ENCODE measurements at regions not wholly inside any gene's neighbourhood (a gene's known extent, or its start where the extent isn't known, plus 50 kb on each side); places are given as distances from the start of the nearest gene placed in this dataset.
"Not testable (repeated sequence)": the region's sequence is repeated elsewhere in the genome, so short reads cannot be mapped to it uniquely, and the experiment has no call there.

DNA sequence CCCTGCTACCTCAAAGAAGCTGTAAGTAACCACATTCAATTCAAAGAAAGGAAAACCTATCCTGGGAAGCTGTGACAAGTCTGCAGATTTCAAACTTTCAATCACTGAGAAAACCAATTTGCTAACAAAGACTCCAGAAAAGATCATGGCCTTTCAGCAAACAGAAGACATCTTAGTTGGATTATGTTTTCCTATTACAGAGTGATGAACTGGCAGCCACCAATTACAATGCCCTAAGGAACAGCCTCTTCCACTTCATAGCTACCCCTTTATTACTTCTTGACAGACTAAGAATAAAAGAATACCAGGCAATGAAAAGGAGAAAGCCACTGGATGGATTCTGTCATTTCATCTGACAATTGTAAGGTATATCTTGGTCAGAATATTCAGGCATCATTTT is 128.2 kb upstream of the RASEF start:
- no peak for DNase-seq

GRCh38 chr9:83189026-83189425 is 126.1 kb upstream of the RASEF start:
- not testable (repeated sequence) for DNase-seq

DNA sequence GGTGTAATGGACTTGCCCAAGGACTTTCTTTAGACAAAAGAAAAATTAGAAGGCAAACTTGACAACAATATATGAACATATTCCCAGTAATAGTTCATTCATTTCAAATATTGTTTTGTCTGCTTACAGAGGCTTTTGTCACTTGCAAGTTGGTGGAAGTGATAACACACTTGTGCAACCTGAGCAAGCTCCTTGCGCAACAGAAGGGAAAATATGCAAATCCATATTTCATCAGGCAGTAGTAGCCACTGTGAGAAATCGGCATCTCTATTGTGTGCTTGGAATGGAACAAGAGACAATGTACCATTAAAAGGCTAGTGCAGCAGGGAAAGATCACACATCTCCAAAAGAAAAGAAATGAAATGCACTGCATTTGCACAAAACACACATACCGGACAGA is 125.3 kb upstream of the RASEF start:
- DNase-seq: no peak

DNA sequence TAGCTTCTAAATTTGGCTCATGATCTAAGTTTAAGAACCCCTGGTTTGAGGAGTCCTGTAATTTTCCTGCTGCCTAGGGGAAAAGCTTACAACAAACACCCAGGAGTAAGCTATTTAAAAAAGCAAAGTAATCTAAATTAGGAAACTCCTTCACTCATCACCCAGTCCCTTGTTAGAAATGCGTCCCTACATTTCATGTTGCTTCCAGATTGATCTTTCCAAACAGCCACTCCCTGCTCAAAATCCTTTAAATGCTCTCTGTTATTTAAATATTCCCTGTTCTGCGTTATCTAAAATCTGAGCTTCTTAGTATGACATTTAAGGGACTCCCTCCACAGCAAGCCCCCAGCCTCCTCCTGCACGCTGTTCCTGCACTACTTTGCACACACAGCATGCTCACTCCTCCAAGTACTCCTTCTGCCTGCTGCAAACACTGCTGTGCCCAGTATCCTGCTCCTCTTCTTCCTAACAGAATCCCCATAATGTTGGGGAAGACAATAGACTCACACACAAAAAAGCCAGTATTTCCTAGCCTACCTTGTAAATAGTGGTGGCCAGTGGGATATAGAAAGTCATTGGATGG is 123.3 kb upstream of the RASEF start:
- no peak for DNase-seq

DNA sequence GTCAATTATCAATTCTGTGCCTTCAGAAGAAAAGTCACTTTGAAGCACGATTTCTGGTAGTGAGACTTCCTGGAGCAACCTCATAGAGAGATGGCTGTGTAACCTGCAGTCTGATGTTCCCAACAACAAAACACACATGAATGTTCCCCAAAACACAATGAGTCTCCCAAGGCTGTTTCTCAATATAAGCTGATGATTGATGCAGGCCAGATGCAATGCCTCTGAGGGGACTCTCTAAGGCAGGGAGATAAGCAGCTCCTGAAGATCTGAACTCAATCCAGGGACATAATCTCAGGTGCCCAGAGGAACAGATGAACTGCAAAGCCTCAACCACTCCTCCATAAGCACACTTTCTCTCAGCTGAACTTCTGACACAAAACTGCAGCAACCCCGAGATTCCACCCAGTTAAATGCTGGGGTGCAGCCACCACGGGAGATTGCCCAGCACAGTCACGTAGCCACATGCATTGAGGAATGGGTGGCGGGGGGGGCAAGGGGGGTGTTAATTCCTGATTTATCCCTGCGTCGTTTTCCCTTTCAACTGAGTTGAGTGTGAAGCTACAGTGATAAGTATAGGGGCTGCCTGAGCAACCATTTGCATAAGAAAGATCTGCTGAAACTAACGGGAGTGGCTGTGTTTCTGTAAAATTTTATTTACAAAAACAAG is 122.7 kb upstream of the RASEF start:
- DNase-seq: no peak

- DNase-seq: no peak
Observed at GRCh38 chr9:83183621-83184020, 120.7 kb upstream of the RASEF start.

GRCh38 chr9:83182071-83182470 is 119.1 kb upstream of the RASEF start:
- no peak for DNase-seq

DNA sequence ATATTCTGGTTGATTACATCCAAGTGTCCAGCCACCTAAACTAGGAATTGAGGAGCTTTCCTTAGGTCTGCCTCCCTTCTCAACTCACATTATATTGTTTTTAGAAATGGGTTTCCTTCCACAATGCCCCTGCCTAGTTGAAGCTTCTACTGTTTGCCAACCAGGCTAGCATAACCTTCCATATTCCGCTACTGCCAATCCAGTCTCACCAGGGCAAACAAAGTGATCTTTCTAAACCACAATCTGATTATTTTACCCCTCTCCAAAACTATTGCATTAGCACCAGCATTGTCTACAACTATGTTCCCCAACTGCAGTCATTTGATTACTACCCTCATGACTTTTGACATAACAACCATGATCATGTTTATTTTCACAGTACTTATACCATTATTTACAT is 115.8 kb upstream of the RASEF start:
- DNase-seq: no peak

DNA sequence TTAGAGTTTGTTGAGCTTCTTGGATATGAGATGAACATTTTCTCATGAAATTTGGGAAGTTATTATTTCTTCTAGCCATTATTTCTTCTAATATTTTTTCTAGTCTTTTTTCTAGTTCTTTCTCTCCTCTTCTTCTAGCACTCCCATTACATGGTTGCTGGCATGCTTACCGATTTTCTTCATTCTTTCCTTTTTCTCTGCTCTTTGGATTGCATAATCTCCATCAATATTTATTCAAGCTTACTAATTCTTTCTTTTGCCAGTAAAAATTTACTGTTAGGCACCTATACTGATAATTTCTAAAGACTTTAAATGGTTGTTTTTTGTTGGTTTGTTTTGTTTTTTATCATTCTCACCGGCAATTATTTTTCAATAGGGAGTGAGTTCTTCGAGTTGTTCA is 114.8 kb upstream of the RASEF start:
- no peak for DNase-seq

- no peak for DNase-seq
Observed at GRCh38 chr9:83167126-83167525, 104.2 kb upstream of the RASEF start.

DNA sequence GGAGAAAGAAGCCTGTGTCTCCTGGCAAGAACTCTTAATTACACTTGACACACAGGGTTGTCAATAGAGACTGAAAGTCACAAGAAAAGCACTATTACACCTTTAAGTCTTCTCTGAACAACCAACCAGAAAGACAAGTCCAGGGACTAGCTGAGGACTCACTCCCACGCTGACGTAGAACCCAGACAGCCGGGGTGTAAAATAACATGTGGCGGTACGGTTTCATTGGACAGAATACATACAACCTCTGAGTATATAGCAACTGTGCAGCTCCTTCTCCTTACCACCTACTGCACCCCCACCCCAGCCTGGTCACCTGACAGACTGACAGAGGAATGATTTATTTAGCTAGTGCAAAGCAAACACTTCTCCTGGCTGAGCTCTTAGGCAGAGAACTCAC is 103.4 kb upstream of the RASEF start:
- peak; percentile 57 for DNase-seq

GRCh38 chr9:83155733-83156132 is 92.8 kb upstream of the RASEF start:
- DNase-seq: no peak

- DNase-seq: no peak
Observed at GRCh38 chr9:83154821-83155220, 91.9 kb upstream of the RASEF start.

GRCh38 chr9:83154087-83154736 is 91.3 kb upstream of the RASEF start:
- DNase-seq: no peak

GRCh38 chr9:83153030-83153429 is 90.1 kb upstream of the RASEF start:
- no peak for DNase-seq

DNA sequence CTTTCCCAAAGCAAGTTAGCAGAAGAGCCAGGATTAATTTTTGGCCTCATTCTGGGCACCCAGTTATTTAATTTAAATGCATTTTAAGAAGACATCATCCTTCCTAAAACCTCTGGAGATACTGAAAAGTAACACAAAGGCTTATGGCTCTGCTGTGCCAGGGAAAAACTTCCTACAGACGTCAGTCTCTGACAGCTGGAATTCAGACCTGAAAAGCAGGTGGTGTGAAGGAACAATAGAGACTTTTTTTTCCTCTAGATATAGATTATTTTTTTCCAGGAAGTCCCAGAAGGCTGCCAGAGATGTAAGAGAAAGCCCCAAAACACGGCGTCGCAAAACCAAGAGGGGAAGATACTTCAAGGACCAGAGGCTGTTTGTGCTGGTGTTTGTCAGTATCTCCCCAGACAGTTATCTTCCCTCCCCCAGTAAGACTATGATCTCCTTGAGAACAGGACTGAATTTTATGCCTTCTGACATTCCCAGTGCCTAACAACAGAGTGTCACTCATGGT is 88.7 kb upstream of the RASEF start:
- no peak for DNase-seq

GRCh38 chr9:83147315-83148149 is 84.6 kb upstream of the RASEF start:
- DNase-seq: no peak

DNA sequence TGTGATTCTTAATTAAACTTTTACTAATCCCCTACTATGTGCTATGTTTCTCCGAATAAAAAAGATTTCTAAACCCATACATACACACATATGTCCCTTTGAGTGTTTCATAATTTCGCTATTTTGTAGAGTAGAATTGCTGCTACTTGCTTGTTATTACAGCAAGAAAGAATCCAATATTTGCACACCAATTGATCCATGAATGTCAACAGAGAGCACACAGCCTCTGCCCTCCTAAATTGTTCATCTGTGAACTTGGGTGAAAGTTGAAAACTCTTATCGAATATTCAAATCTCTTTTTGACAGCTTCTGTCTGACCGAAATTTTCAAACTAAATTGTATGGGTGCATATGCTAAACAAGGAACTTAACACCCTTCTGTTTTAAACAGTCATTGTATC is 83.4 kb upstream of the RASEF start:
- DNase-seq: no peak

GRCh38 chr9:83144492-83144891 is 81.5 kb upstream of the RASEF start:
- DNase-seq: no peak

- no peak for DNase-seq
Observed at GRCh38 chr9:83142389-83142788, 79.4 kb upstream of the RASEF start.

DNA sequence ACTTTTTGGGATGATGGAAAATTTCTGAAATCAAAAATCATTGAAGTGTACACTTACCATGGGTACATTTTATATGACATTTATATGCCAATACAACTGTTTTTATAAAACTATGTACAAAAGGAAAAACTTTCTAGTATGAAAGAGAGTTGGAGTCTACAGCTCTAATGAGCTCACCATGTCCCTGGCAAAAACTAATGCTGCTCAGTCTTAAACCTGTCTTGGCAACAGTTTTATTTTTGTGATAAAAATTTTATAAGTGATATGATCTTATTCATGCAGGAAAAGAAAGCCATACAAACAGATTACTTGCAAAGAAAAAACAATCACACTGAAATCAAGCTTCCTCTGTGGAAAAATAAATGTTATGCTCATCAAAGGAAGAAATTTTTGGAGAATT is 78.9 kb upstream of the RASEF start:
- no peak for DNase-seq

DNA sequence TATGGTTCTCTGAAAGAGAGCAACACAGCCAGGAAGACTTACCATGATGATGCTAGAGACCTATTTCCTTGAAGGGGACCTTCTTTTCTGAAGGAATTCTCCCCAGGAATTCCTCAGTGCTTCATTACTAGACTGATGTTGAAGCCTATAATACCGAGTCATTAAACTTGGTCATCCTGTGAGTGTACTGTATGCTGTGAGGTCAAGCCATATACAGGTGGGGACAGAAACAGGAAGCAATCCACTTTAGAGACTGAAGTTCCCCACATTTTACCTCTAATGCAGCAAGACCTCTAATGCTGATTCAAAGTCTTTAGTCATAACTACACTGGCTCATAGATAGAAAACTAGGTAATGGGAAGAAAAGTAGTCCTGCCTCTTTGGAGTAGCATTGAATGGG is 77.1 kb upstream of the RASEF start:
- no peak for DNase-seq

DNA sequence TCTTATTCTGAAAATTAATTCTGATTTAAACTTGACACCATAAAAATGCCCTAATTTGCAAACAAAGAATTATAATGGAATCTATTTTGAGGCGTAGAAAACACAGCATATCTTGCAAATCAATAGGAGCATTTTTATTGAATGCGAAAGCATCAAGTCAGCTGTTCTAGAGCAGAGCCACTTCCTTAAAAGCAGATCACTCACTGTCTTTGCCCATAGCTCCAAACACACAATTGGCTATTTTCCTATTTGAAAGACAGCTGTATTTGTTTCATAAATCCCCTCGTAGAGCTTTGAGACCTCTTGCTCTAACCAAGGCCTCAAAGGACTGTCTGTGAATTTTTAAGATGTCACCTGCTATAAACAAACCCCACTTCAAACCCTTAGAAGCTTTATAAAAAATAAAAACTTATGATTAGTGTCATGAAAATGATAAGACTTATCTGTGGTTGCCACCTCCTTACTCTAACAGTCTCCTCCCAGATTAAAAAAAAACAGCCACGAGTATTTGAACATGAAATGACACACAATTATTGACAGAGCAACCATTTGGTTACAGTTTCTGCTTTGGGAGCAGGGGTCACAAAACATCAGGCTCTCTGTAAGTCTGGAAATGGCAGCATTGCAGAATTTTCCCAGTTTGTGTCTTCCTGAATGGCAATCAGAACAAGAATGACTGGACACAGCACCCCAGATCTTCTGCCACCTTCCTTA is 75.6 kb upstream of the RASEF start:
- no peak for DNase-seq
